Activated T-helper 1 cell treated with anti-CD3 and anti-CD28 coated beads, Interleukin-2, amount 50 U/mL, for 16 hours (primary cell): ENCODE measurements at regions not wholly inside any gene's neighbourhood (a gene's known extent, or its start where the extent isn't known, plus 50 kb on each side); places are given as distances from the start of the nearest gene placed in this dataset.
"Not testable (repeated sequence)": the region's sequence is repeated elsewhere in the genome, so short reads cannot be mapped to it uniquely, and the experiment has no call there.

ENCODE experiments used
- DNase-seq, 2 donors: peaks; one replicate each; pipeline ENCODE4 v3.0.0-alpha.2; 2020; ENCODE audit warnings: low read depth in 1 of 2, low spot score in 1 of 2

DNA sequence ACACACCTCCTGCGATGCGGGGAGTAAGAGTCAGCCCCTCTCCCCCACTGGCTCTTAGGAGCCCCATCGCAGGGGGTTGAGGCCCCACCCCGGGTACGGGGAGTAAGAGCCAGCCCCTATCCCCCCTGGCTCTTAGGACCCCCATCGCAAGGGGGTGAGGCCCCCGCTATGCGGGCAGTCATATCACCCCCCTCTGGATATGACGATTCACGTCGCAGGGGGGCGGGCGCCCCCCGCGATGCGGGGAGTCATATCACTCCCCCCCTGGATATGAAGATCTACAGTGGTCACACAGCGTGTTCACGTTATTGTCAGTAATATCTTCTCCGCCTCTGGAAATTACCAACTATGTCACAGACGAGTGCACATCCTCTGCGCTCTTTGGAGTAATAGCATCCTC is 61.1 kb downstream of the DEFB131A start:
- not testable (repeated sequence) for DNase-seq

DNA sequence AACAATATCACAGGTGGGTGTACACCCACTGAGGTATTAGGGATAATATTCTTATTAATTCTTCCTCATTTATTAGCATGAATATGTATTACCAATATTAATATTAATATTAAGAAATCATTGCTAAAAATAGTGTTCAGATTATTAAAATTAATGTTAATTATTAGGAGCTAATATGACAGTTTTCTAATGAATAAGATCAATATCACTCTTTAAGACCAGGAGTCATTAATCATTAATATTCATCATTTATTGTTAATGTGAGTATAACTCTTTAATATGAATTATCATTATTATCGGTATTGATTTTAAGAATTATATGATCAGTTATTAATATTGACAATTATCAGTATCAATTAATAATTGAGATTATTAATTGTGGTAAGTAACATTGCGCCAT is 62.5 kb downstream of the DEFB131A start:
- DNase-seq = not testable (repeated sequence)

DNA sequence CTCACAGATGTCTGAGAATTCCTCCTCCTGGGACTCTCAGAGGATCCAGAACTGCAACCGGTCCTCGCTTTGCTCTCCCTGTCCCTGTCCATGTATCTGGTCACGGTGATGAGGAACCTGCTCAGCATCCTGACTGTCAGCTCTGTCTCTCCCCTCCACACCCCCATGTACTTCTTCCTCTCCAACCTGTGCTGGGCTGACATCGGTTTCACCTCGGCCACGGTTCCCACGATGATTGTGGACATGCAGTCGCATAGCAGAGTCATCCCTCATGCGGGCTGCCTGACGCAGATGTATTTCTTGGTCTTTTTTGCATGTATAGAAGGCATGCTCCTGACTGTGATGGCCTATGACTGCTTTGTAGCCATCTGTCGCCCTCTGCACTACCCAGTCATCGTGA is 68.7 kb downstream of the DEFB131A start:
- not testable (repeated sequence) for DNase-seq

DNA sequence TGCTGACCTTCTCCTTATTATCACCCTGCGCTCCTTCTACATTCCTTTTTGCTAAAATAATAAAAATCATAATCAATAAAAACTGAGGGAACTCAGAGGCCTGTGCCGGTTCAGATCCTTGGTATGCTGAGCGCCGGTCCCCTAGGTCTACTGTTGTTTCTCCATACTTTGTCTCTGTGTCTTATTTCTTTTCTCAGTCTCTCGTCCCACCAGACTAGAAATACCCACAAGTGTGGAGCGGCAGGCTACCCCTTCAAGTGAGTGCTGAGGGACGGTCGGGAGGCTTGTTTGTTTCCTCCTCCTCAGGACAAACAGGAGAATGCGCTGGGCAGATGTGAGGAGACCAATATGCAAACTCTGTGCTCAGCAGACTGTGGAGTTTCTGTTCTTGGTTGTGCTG is 75.4 kb downstream of the DEFB131A start:
- not testable (repeated sequence) for DNase-seq

DNA sequence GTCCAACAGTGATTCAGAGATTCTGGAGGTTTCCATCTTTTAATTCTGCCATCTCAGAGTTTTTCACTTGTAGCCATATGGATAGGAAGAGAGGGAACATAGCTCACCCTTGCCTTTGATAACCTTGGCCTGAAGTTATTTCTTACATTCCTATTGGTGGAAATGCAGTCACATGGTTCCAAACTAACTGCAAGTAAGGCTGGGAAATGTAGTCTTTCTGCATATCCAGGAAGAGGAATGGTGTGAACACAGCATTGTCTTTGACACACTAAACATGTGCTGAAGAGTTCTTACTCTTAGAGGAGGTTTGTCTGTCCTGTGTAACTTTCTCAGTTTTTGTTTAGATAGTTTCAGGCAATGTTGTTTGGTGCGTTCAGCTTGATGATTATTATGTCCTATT is 78.7 kb downstream of the DEFB131A start:
- not testable (repeated sequence) for DNase-seq

DNA sequence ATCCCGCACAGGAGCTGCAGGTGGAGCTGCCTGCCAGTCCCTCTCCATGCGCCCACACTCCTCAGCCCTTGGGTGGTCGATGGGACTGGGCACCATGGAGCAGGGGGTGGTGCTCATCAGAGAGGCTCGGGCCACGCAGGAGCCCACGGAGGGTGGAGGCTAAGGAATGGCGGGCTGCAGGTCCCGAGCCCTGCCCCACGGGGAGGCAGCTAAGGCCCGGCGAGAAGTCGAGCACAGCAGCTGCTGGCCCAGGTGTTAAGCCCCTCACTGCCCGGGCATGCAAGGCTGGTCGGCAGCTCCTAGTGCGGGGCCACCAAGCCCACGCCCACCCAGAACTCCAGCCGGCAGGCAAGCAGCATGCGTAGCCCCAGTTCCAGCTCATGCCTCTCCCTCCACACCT is 80.2 kb downstream of the DEFB131A start:
- DNase-seq = not testable (repeated sequence)

DNA sequence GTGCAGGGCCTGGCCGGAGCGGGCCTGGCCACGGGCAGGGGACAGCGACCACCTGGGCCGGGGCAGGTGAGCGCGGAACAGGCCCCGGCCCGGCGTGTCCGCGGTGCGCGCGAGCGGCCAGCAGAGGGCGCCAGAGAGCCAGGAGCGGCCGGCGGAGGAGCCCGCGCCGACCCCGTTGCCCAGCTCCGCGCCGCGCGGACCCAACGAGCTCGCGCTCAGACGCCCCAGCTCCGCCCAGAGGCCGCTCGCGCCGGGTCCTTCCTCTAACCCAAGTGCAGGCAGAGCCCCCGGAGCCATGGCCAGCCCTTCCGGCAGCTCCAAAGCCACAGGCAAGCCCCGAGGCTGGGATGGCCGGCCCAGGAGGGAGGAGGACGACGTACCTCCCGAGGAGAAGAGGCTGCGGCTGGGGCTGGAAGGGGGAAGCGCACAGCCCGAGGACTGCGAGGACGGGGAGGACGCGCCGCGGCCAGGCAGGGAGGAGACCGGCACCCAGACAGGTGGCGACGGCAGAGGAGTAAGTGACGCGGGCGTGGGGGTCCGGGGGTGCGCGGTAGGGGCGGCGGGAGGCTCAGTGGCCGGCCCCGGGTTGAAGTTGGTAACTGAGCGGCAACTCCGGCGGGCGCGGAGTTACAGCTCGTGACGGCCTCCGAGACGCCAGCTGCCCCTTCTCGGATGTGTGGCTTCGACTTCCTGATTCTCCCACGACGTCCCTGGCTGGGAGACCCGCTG is 88.1 kb downstream of the DEFB131A start:
- DNase-seq = peak; percentile 43 to 51

DNA sequence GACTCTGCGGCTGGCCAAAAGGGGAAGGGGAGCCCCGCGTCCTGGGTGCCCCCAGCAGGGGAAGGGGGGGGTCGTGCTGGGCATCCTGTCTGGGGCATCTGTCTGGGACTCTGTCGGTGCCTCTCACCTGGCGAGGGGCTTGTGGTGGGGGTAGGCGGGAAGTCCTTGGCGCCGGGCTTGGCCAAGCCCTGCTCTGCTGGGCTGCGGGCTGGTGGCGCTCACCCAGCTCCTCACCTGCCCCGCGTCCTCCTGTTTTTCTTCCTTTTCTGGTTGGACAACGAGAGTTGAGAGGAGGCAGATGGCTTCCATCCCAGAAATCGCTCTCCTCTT is 88.6 kb downstream of the DEFB131A start:
- DNase-seq = not testable (repeated sequence)

DNA sequence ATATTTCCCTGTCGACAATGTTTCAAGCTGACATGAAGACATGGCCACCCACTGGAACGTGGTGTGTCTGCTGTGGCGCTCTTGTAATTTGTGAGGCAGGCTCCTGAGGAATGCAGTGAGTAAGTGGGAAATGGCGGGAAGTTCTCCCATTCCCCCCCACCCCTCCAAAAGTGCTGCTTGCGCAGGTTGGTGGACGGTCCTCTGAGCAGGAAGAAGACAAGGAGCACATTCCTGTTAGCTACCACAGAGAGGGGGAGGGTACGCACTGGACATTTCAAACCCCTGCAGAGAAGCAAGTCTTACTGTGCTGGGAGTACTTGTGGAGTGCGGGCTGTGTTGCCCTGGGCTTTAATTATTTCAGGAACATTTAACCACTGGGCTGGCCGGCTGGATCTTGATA is 92.9 kb downstream of the DEFB131A start:
- not testable (repeated sequence) for DNase-seq

DNA sequence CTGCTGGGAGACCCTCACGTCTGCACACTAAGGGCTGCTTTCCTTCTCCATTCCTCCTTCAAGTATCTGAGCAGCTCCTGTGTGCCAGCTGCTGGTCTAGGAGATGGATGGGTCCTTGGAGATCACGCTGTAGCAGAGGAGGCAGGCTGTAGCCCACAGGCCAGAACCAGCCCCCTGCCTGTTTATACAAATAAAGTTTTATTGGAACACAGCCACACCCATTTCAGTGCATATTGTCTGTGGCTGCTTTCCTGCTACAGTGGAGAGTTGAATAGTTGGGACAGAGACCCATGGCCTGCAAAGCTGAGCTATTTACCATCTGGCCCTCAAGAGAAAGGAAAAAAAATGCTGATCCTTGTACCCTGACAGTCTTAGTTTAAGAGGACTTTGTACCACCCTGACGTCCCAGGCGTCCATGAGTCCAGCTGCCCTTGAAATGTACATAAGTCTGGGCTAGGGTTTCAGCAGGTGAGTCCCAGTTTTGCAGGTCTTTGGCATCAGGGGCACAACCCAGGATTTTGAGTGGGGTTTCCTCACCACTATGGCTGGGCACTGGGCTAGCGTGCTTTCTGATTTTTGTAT is 95.8 kb downstream of the DEFB131A start:
- DNase-seq = not testable (repeated sequence)

DNA sequence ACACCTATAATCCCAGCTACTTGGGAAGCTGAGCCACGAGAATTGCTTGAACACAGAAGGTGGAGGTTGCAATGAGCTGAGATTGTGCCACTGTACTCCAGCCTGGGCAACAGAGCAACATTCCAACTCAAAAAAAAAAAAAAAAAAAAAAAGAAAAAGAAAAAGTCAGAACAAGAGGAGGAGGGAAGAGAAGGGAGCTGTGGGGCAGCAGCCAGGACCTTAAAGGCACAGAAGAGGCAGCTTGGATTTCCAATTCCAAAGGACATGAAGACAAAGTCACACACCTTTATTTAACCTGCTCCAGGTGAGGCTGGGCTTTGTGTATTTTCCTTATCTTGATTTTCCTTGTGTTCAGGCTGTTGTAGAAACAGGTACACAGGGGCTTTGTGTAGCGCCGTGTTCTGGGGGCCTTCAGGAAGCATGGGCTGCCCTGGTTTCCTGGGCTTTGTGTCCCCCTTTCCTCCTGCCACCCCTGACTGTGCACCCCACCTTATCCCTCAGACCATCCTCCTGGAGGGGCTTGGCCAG is 97.2 kb downstream of the DEFB131A start:
- DNase-seq = not testable (repeated sequence)

DNA sequence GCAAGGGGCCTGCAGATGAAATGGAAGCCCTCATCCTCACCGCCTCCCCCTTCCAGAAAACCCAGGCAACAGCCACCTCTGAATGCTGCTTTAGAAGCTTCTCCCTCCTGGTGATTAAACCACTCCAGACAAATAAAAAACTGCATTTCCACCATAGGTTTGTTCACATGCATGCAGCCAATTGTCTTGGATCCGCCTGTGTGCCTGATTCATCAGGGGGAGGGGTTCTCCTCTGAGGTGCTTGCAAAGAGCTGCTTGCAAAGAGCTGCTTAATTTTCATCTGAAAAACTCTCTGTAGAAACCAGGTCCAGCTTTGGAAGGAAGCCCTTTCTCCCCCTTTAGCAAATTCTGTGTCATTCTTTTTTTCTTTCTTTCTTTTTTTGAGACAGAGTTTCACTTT is 100.6 kb downstream of the DEFB131A start:
- DNase-seq = not testable (repeated sequence)

DNA sequence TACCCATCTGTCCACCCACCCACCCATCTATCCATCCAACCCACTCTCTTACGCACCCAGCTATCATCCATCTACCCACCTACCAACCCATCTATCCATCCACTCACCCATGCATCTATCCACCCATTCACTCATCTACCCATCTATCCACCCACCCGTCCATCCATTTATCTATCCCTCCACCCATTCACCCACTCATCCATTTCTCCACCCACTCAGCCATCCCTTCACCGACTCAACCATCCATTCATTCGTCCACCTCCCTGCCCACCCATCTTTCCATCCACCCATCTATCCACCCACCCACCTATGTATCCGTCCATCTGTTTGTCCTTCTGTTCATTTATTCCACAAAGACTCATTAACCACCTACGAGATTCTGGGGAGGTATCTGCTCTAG is 103.3 kb downstream of the DEFB131A start:
- not testable (repeated sequence) for DNase-seq

DNA sequence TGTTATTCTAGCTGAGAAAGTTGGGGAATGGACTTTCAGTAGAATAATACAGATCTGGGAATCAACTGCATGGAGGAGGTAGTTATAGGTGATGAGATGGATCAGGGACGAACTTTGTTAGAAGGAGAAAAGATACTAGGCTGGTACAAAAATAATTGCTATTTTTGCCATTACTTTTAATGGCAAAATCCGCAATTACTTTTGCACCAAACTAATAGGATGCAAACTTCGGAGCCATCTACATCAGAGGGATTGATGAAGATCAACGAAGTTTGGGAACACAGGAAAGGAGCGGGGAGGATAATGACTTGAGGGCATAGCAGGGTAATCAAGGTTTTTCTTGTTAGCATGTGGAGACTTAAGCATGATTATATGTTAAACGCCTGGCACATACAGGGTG is 111.9 kb downstream of the DEFB131A start:
- DNase-seq = not testable (repeated sequence)

DNA sequence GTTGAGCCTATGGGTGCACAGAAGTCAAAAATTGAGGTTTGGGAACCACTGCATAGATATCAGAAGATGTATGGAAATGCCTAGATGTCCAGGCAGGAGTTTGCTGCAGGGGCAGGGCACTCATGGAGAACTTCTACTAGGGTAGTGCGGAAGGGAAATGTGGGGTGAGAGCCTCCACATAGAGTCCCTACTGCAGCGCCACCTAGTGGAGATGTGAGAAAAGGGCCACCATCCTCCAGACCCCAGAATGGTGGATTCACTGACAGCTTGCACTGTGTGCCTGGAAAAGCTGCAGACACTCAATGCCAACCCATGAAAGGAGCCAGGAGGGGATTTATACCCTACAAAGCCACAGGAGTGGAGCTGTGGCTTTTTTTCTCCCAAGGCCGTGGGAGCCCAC is 133.7 kb downstream of the DEFB131A start:
- DNase-seq = not testable (repeated sequence)

DNA sequence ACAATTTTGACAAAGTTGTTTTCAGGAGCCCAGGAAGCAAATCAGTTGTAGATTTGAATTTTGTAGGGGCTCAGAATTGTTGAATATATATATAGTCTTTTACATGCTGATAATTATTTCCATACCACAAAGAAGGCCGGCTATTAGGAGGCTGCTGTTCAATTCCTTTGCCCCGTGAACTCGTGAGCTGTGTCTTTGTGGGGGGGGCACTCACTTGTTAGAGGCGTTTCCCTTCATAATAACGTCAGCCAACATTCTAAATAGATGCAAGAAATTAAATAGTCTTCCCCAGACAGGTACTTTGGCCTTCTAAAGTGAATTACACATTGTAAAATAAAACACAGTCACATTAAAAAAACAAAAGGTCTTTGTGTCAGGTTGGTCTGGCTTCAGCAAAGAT is 138.7 kb downstream of the DEFB131A start:
- DNase-seq = not testable (repeated sequence)

DNA sequence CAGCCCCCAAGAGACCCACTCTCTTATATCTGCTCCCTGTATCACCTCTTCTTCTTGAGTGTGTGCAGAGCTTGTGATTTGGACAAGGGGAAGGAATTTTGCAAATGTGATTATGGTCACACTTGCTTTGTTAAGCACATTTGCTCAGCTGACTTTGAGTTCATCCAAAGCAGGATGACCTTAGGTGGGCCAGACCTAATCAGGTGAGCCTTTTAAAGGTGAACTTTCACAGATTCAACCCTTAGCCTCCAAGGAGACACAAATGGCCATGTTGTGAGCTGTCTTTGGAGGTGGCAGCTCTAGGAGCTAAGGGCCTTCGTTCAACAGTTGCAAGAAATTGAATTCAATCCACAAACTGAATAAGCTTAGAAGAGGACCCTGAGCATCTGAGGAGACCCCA is 147.8 kb downstream of the DEFB131A start:
- DNase-seq = no peak

DNA sequence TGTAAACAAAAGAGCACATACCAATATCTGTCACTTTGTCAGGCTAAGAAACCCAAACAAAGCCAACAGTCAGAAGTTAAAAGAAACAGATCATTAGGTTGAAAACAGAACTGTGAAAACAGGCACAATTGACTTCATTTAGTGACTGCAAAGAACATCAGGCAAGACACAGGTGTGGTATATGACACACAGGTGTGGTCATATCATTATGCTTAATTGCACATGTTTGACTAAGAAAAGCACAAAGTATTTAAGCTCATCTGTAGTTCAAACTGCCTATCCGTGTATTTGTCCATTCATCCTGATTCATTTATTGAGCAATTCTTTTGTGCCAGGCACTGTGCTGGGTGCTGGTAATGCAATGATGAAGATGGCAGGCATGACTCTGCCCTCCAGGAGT is 150.7 kb downstream of the DEFB131A start:
- no peak for DNase-seq

DNA sequence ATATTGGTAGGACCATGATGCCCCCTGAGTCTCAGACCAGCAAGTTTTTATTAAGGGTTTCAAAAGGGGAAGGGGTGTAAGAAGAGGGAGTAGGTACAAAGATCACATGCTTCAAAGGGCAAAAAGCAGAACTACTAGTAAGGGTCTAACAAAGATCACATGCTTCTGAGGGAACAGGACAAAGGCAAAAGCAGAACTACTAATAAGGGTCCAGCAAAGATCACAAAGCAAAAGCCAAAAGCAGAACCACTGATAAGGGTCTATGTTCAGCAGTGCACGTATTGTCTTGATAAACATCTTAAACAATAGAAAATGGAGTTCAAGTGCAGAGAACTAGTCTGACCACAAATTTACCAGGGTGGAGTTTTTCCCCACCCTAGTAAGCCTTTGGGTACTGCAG is 151.3 kb downstream of the DEFB131A start:
- not testable (repeated sequence) for DNase-seq

DNA sequence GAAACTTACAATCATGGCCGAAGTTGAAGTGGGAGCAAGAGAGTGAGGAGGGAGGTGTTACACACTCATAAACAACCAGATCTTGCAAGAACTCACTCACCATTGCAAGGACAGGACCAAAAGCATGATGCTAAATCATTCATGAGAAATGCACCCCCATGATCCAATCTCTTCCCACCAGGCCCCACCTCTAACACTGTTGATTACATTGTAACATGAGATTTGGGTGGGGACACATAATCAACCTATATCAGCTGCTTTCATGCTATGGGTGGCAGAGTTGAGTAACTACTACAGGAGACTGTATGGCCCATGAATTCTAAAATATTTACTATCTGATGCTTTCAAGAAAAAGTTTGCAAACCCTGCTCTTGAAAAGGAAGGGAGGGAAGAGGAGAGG is 155.1 kb downstream of the DEFB131A start:
- DNase-seq = no peak

DNA sequence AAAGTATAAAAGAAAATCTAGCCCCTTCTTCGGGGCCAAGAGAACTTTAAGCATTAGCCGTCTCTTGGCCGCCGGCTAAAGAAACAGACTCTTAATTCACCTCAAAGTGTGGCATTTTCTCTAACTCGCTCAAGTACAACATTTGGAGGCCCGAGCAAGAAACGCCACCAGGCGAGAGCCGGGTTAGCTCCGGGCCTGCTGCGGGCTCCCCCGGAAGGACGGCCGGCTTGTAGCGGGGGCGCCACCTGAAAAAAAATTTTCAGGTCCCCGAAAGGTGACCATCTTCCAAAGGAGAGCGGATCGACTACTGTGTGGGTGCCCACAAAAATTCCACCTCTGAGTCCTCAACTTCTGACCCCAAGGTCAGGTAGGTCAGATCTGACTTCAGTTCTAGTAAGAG is 156.0 kb downstream of the DEFB131A start:
- no peak for DNase-seq

DNA sequence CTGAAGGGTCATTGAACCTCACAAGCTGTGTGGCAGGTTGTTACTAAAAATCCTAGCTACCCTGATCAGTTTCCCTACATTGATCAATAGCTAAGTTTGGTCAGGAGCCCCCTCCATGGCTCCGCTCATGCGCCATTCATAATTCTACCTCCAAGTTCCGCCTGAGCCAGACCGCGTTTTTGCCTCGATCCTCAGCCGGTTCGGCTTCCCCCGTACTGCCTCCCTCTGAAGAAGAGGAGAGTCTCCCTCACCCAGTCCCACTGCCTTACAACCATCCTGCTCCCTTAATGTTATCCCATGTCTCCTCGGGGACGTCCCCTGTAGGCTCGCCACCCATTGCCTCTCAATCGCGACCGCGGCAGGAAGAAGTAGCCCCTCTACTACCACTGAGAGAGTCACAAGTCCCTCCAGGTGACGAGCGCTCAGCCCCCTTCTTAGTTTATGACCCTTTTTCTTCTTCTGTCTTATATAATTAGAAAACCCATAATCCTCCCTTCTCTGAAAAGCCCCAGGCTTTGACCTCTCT is 158.2 kb downstream of the DEFB131A start:
- no peak for DNase-seq
